HG03378 (cell line): ENCODE measurements at regions not wholly inside any gene's neighbourhood (a gene's known extent, or its start where the extent isn't known, plus 50 kb on each side); places are given as distances from the start of the nearest gene placed in this dataset.

ENCODE experiments used
- ATAC-seq: cut with Tn5 transposase; IDR thresholded peaks from one replicate; pipeline ENCODE4 v1.9.1; 2021; ENCODE audit warnings: mild to moderate bottlenecking, moderate library complexity; ENCODE audit not compliant: unreplicated experiment

DNA sequence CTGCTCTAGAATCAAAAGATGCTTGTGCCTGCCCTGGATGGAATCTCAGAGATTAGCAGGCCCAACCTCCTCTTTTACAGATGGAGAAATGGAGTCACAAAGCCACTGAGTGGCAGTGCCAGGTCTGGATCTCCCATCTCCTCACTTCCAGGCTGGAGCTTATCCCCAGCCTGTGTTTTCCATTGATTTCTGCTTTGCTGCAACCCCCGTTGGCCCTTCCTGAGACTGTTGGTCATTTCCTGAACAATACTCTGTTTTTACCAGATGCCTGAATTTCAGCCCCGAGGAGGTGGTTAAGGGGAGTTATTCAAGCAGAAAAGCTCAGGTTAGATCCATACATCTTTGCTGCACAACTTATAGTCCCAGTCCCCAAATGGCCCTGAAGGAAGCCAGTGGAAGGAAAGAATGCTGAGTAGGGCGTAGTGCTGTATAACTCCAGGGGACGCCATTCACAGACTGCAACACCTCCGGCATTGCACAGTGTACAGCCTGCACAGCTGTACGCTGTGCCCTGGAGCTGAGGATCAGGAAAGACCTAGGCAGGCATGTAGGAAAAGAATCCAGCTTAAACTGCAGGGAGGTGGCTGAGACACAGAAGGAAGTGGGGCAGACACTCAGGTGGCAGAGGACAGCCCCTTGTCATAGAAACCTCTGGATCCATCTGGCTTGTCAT, 77.5 kb downstream of the RPLP1 start:
- ATAC-seq, result no peak

DNA sequence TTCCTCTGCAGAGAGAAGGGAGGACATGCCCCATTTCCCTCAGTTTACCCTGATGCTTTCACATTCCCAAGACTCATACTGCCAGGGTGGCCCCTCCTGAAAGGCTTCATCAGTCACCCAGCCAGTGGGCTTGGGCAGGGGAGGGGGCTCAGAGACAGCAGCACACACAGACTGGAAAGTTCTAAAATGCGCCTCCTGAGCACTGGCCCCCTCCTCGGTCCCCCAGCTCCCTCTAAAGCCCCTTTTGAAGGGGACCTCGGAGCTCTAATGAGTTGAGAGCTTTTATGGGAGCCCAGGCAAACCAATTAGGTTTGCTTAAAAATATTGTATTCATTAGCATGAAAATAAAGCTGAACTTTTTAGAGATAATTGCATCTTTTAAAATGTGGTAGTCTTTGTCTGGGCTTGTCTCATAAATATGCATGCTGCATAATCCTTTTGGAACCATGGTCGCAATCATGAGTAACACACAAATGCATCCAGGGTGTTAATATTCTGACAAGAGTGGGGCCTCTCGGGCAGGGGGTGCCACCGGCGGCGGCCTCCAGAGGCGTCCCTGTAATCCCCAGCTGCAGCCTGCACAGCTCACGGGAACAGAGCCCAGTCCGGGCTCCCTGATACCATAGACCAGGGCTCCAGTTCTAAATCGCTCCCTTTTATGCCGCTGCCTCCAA, 78.5 kb downstream of the RPLP1 start:
- ATAC-seq, result no peak

- no peak for ATAC-seq
Measured at GRCh38 chr15:69531665-69532027, 79.0 kb downstream of the RPLP1 start.

- ATAC-seq, result no peak
Measured at GRCh38 chr15:69532066-69532465, 79.4 kb downstream of the RPLP1 start.

DNA sequence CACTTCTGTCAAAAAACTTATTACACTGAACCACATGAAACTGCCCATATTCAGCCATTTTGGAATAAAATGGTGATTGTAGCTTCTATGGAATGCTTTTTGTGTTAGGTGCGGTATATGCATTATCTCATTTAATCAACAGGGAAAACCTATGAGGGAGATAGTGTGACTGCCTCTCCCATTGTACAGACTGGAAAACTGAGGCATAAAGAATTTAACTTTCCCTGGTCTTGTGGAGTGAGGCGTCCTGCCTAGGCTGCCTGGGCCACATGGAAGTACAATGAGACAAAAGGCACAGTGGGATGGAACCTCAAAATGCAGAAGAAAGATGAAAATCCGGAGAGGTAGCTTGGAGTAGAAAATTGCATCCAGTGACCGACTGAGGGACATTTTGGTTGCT, 80.2 kb downstream of the RPLP1 start:
- no peak for ATAC-seq

DNA sequence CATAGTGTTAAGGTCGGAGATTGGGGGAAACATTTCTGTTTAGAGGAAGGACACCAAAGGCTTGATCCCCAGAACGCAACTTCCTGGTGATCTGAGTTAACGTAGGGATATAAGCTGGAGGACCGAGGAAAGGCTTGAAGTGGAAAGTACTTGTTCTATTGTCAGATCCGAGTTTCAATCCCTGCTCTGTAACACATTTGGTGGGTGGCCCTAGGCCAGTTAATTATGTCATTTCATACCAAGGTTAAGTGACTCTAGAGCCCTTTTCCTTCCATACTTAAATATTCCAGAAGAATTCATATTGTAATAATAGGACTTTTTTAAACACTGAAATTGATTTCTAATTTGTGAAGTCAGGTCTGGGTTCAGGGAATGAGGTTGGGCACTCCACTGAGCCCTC, 80.9 kb downstream of the RPLP1 start:
- ATAC-seq, result no peak

DNA sequence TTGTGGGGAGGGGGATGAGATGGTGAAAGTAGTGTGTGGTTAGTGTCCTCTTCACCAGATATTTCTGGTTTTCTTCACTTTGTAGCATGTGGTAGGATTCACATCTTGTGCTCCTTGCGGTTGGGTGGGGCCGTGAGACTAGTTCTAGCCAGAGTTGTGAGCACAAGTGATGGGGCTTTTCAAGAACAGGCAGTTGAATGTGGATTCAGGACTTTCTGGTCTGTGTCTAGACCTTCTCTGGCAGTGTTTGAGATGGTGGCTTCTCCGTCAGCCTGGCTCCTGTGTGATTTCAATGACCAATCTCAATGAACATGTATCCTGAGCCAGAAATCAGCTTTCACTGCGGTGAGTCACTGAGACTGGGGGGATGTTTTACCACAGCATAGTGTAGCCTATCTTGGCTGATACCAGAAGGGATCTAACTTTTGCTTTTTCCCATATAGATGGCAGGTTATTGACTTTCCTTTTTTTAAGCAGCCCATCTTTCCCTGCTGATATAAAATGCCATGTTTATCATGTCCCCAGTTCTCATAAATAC, 82.6 kb downstream of the RPLP1 start:
- no peak for ATAC-seq

- no peak for ATAC-seq
Measured at GRCh38 chr15:69535998-69536397, 83.4 kb downstream of the RPLP1 start.

DNA sequence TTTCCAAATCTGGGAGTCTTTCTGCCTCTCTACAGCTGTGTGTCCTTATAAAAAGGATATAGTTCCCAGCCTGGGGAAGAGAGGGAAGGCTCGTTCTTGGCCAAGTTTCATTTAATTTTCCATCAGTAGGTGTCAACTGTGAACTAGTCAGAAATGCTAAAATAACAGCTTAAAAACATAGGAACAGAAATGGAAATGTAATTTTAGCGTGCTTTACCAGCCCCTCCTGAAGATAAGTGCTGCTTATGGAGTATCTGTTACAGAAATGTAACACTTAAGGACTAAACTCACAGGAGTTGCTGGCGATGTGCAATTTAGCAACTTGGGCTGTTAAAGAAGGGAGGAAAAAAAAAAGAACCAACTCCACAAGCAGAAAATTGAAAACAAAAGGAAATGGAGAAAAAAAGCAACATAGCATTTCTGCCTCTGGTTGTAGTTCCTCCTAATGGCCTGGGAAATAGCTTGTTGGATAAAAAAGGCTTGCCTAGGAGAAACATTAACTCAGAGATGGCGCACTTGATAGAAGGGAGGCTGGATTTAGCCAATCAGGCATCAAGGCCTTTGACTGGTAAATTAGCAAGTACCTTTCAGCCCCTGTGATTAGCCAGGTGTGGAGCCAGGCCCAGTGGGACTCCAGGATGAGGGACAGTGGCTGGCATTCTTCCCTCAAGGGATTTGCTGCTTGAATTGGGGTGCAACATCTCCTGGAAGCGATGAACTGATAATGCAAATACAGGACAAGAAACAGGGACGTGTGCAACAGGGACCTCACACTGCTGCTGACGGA, 84.3 kb downstream of the RPLP1 start:
- no peak for ATAC-seq

- no peak for ATAC-seq
Measured at GRCh38 chr15:69537901-69538300, 85.3 kb downstream of the RPLP1 start.

DNA sequence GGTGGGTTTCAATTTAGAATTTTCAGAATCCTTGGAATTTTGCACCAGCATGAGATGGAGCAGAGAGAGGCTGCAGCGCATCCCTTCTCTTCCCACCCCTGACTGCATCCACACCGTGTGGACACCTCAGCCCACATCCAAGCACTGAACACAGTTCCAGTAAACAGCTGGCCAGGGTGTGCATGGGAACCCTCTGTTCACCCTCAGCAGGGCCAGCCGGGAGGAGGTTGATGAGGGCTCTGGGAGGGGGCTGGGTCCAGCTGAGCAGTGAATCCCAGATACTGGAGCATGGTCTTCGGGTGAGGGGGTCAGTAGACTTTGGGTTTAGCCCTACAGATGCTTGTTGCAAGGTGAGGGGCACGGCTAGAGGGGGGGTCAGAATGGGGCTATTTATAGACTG, 85.8 kb downstream of the RPLP1 start:
- ATAC-seq, result no peak

- ATAC-seq, result no peak
Measured at GRCh38 chr15:69539345-69539744, 86.7 kb downstream of the RPLP1 start.

- no peak for ATAC-seq
Measured at GRCh38 chr15:69540622-69541021, 88.0 kb downstream of the RPLP1 start.

DNA sequence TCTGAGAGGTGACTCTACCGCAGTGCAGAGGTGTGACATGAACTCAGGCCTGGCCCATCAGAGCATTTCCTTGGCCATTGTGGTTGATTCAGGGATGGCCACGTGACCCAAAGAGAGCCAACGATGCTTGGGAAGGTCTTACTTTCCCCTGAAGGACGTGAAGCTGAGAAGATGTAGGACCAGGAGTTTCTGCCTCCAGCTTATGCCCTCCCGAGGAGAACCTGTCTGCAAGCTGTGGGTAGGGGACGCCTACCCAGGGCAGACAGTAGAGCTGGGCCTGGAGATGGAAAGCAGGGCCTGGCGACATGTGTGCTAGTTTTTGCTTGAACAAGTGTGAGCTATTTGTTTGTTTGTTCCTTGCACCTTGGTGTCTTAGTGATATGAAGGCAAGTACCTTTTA, 89.4 kb downstream of the RPLP1 start:
- no peak for ATAC-seq

- ATAC-seq, result no peak
Measured at GRCh38 chr15:69543681-69544364, 91.2 kb downstream of the RPLP1 start.

- ATAC-seq, result no peak
Measured at GRCh38 chr15:69544365-69545113, 91.9 kb downstream of the RPLP1 start.

DNA sequence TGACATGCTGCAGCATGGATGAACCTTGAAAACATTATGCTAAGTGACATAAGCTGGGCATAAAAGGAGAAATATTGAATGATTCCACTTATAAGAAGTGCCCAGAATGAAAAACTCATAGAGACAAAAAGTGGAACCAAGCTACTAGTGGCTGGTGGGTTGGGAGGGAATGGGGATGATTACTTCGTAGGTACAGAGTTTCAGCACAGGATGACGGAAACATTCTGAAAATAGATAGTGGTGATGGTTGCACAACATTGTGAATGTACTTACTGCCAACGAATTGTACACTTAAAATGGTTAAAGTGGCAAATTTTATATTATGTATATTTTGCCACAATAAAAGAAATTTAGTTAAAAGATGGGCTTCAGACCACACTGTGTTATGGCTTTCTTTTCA, 93.6 kb downstream of the RPLP1 start:
- no peak for ATAC-seq

DNA sequence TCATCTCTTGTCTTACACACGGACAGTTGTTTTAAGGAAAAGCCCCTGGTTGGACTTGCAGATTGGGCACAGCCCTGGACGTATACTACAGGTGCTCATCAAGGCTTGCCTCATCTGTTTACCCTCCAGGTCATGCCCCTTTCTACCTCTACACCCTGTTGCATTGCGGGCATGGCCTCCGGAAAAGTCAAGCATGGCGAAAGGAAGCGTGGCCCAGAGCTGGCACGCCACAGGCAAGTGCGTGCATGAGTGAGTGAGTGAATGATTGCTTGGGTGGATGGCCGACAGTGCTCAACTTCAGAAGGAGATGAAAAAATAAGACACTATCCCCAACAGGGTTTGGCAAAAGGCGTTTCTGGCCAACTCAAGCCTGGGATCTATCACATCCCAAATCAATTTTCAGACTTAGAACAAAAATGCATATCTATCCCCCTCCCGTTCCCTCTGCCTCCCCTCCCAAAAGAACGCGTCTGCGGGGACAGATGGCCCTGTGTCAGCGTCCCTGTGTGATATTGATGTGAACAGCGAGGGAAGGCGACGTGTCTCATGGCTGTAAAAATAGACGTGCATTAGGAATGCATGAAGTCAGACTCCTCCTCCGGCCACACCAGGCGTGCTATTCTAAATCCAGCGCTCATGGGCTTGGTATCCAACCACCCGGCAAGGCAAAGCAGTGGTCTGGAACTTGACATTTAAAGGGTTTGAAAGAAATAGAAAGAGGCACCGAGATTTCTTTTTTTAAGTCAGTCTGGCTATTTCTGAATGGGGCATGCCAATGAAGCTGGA, 96.0 kb downstream of the RPLP1 start:
- no peak for ATAC-seq

GRCh38 chr15:69551391-69552056, 98.9 kb downstream of the RPLP1 start:
- no peak for ATAC-seq
